B cell (primary cell): ENCODE measurements at regions not wholly inside any gene's neighbourhood (a gene's known extent, or its start where the extent isn't known, plus 50 kb on each side); places are given as distances from the start of the nearest gene placed in this dataset.

Experiments
- EZH2 ChIP-seq: IDR thresholded peaks from 2 replicates; pipeline ENCODE4 v1.6.1; 2012; ENCODE audit warnings: borderline replicate concordance, low read depth, mild to moderate bottlenecking, moderate library complexity, low read length; ENCODE audit not compliant: insufficient read depth, poor library complexity, severe bottlenecking
- TF ChIP-seq, protein P1 (sequence below): fragments of 200-600 bp; IDR thresholded peaks from one replicate; pipeline ENCODE4 v1.8.0; 2022; ENCODE audit warnings: antibody characterized with exemption, mild to moderate bottlenecking

DNA sequence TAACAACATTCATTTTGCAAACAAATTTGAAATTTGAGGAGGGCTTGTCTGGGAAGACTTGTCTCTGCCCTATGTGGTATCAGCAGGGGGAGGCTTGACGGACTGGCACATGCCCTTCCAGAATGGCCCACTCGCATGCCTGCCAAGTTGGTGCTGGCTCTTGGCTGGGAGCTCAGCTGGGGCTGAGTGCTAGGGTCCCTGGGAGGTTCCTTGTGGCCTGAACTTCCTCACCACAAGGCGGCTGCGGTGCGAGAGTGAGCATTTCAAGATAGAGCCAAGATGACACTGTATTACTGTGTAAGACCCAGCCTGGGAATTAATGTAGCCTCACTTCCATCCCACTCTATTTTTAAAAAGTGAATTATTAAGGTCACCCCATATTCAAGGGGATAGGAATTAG, 271.6 kb upstream of the PLEKHG7 start:
- TF ChIP-seq, protein P1, sequence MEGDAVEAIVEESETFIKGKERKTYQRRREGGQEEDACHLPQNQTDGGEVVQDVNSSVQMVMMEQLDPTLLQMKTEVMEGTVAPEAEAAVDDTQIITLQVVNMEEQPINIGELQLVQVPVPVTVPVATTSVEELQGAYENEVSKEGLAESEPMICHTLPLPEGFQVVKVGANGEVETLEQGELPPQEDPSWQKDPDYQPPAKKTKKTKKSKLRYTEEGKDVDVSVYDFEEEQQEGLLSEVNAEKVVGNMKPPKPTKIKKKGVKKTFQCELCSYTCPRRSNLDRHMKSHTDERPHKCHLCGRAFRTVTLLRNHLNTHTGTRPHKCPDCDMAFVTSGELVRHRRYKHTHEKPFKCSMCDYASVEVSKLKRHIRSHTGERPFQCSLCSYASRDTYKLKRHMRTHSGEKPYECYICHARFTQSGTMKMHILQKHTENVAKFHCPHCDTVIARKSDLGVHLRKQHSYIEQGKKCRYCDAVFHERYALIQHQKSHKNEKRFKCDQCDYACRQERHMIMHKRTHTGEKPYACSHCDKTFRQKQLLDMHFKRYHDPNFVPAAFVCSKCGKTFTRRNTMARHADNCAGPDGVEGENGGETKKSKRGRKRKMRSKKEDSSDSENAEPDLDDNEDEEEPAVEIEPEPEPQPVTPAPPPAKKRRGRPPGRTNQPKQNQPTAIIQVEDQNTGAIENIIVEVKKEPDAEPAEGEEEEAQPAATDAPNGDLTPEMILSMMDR: peak; percentile 32
- TF ChIP-seq EZH2: no peak
